Effector memory CD8-positive, alpha-beta T cell (primary cell): ENCODE measurements at regions not wholly inside any gene's neighbourhood (a gene's known extent, or its start where the extent isn't known, plus 50 kb on each side); places are given as distances from the start of the nearest gene placed in this dataset.

Experiments used
- ATAC-seq: fragments of 150-1000 bp; cut with Tn5 transposase; replicated peaks from 2 replicates; pipeline ENCODE4 v1.10.0; 2021; ENCODE audit warnings: mild to moderate bottlenecking, moderate library complexity
- DNase-seq, 3 experiments: peaks; one replicate each; pipeline ENCODE4 v3.0.0; 2021
- H3K27ac Mint-ChIP-seq, 2 donors: one replicate each; pipeline ENCODE4 v1.8.0; 2022; ENCODE audit warnings: mild to moderate bottlenecking in 2 of 2, mixed read lengths in 2 of 2, moderate library complexity in 2 of 2
- H3K27me3 Mint-ChIP-seq, 2 donors: one replicate each; pipeline ENCODE4 v1.8.0; 2022; ENCODE audit warnings: mixed read lengths in 2 of 2
- H3K36me3 Mint-ChIP-seq: one replicate; pipeline ENCODE4 v1.8.0; 2022; ENCODE audit warnings: mild to moderate bottlenecking, moderate library complexity, mixed read lengths; ENCODE audit not compliant: insufficient read depth
- H3K4me1 Mint-ChIP-seq, 2 donors: one replicate each; pipeline ENCODE4 v1.8.0; 2022; ENCODE audit warnings: low read depth in 2 of 2, mixed read lengths in 2 of 2
- H3K4me3 Mint-ChIP-seq, 2 donors: one replicate each; pipeline ENCODE4 v1.8.0; 2022; ENCODE audit warnings: mild to moderate bottlenecking in 2 of 2, mixed read lengths in 2 of 2, moderate library complexity in 2 of 2
- H3K9me3 Mint-ChIP-seq, 2 donors: one replicate each; pipeline ENCODE4 v1.8.0; 2022; ENCODE audit warnings: mixed read lengths in 2 of 2

GRCh38 chr4:66887061-66887460 is 658.2 kb downstream of the CENPC start:
- DNase-seq: no peak
- Mint-ChIP-seq H3K27ac (no peak overlapping the region), H3K9me3 (peaks cover 7 to 23% of the 10 kb centered on the region in 2 donors), H3K27me3 (no peaks in the 10 kb centered on the region), H3K4me3 (no peak overlapping the region), H3K4me1 (no peaks in the 10 kb centered on the region), H3K36me3 (no peaks in the 10 kb centered on the region)
- ATAC-seq: no peak

- Mint-ChIP-seq H3K4me3 (no peak overlapping the region), H3K27ac (no peak overlapping the region), H3K27me3 (no peaks in the 10 kb centered on the region), H3K4me1 (no peaks in the 10 kb centered on the region), H3K36me3 (no peaks in the 10 kb centered on the region), H3K9me3 (peaks cover 8 to 30% of the 10 kb centered on the region in 2 donors)
- DNase-seq (no peak), ATAC-seq (no peak)
Measured at GRCh38 chr4:66885501-66886165, 659.7 kb downstream of the CENPC start.

GRCh38 chr4:66876946-66877345 is 668.4 kb downstream of the CENPC start:
- DNase-seq (no peak), ATAC-seq (no peak)
- Mint-ChIP-seq H3K27me3 (no peaks in the 10 kb centered on the region), H3K36me3 (no peaks in the 10 kb centered on the region), H3K4me1 (no peaks in the 10 kb centered on the region), H3K9me3 (peaks cover 6% of the 10 kb centered on the region in 2 donors), H3K27ac (no peak overlapping the region), H3K4me3 (no peak overlapping the region)

- ATAC-seq: no peak
- Mint-ChIP-seq H3K9me3 (peaks cover 6 to 7% of the 10 kb centered on the region in 2 donors), H3K36me3 (no peaks in the 10 kb centered on the region), H3K4me3 (no peak overlapping the region), H3K27me3 (no peaks in the 10 kb centered on the region), H3K4me1 (no peaks in the 10 kb centered on the region), H3K27ac (no peak overlapping the region)
- DNase-seq: no peak
Measured at GRCh38 chr4:66872661-66873060, 672.6 kb downstream of the CENPC start.

GRCh38 chr4:66863481-66863880 is 681.8 kb downstream of the CENPC start:
- DNase-seq (no peak), ATAC-seq (no peak)
- Mint-ChIP-seq H3K4me3 (no peak overlapping the region), H3K36me3 (no peaks in the 10 kb centered on the region), H3K4me1 (no peaks in the 10 kb centered on the region), H3K27ac (no peak overlapping the region), H3K9me3 (peaks cover 7 to 9% of the 10 kb centered on the region in 2 donors), H3K27me3 (no peaks in the 10 kb centered on the region)

- Mint-ChIP-seq H3K27ac (no peak overlapping the region), H3K4me1 (no peaks in the 10 kb centered on the region), H3K9me3 (peaks cover 9 to 11% of the 10 kb centered on the region in 2 donors), H3K4me3 (no peak overlapping the region), H3K36me3 (no peaks in the 10 kb centered on the region), H3K27me3 (no peaks in the 10 kb centered on the region)
- DNase-seq (no peak), ATAC-seq (no peak)
Measured at GRCh38 chr4:66855956-66856355, 689.3 kb downstream of the CENPC start.

- DNase-seq (no peak), ATAC-seq (no peak)
- Mint-ChIP-seq H3K27ac (no peak overlapping the region), H3K36me3 (no peaks in the 10 kb centered on the region), H3K27me3 (no peaks in the 10 kb centered on the region), H3K4me1 (no peaks in the 10 kb centered on the region), H3K4me3 (no peak overlapping the region), H3K9me3 (peaks cover 9 to 11% of the 10 kb centered on the region in 2 donors)
Measured at GRCh38 chr4:66853845-66854244, 691.5 kb downstream of the CENPC start.

GRCh38 chr4:66852843-66853242 is 692.5 kb downstream of the CENPC start:
- ATAC-seq (no peak), DNase-seq (no peak)
- Mint-ChIP-seq H3K9me3 (peaks cover 9 to 11% of the 10 kb centered on the region in 2 donors), H3K36me3 (no peaks in the 10 kb centered on the region), H3K4me1 (no peaks in the 10 kb centered on the region), H3K27ac (no peak overlapping the region), H3K27me3 (no peaks in the 10 kb centered on the region), H3K4me3 (no peak overlapping the region)

GRCh38 chr4:66849596-66849995 is 695.7 kb downstream of the CENPC start:
- no peaks in the 10 kb centered on the region for H3K36me3 Mint-ChIP-seq
- H3K4me1 Mint-ChIP-seq: no peaks in the 10 kb centered on the region
- H3K27me3 Mint-ChIP-seq: no peaks in the 10 kb centered on the region
- no peak for ATAC-seq
- H3K4me3 Mint-ChIP-seq: no peak overlapping the region
- peaks cover 3 to 5% of the 10 kb centered on the region in 2 donors for H3K9me3 Mint-ChIP-seq
- no peak for DNase-seq
- no peak overlapping the region for H3K27ac Mint-ChIP-seq

GRCh38 chr4:66842724-66843088 is 702.6 kb downstream of the CENPC start:
- no peak overlapping the region for H3K4me3 Mint-ChIP-seq
- no peaks in the 10 kb centered on the region for H3K27me3 Mint-ChIP-seq
- no peaks in the 10 kb centered on the region for H3K4me1 Mint-ChIP-seq
- DNase-seq (no peak), ATAC-seq (no peak)
- H3K27ac Mint-ChIP-seq: no peak overlapping the region
- no peaks in the 10 kb centered on the region for H3K9me3 Mint-ChIP-seq
- H3K36me3 Mint-ChIP-seq: peaks cover 2% of the 10 kb centered on the region

- Mint-ChIP-seq H3K36me3 (peaks cover 4% of the 10 kb centered on the region), H3K4me1 (no peaks in the 10 kb centered on the region), H3K9me3 (no peaks in the 10 kb centered on the region), H3K27ac (no peak overlapping the region), H3K27me3 (no peaks in the 10 kb centered on the region), H3K4me3 (no peak overlapping the region)
- DNase-seq (no peak), ATAC-seq (no peak)
Measured at GRCh38 chr4:66842026-66842723, 703.1 kb downstream of the CENPC start.

- H3K27ac Mint-ChIP-seq: no peak overlapping the region
Measured at GRCh38 chr4:66840178-66840577, 705.1 kb downstream of the CENPC start.

GRCh38 chr4:66837279-66837922 is 707.9 kb downstream of the CENPC start:
- H3K36me3 Mint-ChIP-seq: peaks cover 4% of the 10 kb centered on the region
- no peaks in the 10 kb centered on the region for H3K27me3 Mint-ChIP-seq
- DNase-seq: no peak
- no peaks in the 10 kb centered on the region for H3K4me1 Mint-ChIP-seq
- H3K4me3 Mint-ChIP-seq: no peak overlapping the region
- no peak for ATAC-seq
- peaks cover 2 to 7% of the 10 kb centered on the region in 2 donors for H3K9me3 Mint-ChIP-seq
- H3K27ac Mint-ChIP-seq: no peak overlapping the region

More at GRCh38 chr4:66840178-66840577, 705.1 kb downstream of the CENPC start:
- Mint-ChIP-seq H3K4me3 (no peak overlapping the region), H3K36me3 (peaks cover 4% of the 10 kb centered on the region), H3K4me1 (no peaks in the 10 kb centered on the region), H3K27me3 (no peaks in the 10 kb centered on the region), H3K9me3 (peaks cover 0 to 2% of the 10 kb centered on the region in 2 donors)
- ATAC-seq (no peak), DNase-seq (no peak)

GRCh38 chr4:66829310-66829709 is 716.0 kb downstream of the CENPC start:
- Mint-ChIP-seq H3K36me3 (no peaks in the 10 kb centered on the region), H3K27me3 (no peaks in the 10 kb centered on the region), H3K4me3 (no peak overlapping the region), H3K4me1 (no peaks in the 10 kb centered on the region), H3K9me3 (peaks cover 13 to 23% of the 10 kb centered on the region in 2 donors), H3K27ac (no peak overlapping the region)
- no peak for DNase-seq
- ATAC-seq: no peak
